ENCODE measurements at regions not wholly inside any gene's neighbourhood (a gene's known extent, or its start where the extent isn't known, plus 50 kb on each side); places are given as distances from the start of the nearest gene placed in this dataset.

GRCh38 chr3:30513374-30514152 lies 92.8 kb upstream of the TGFBR2 start:
- ATAC-seq, result no peak
- TF ChIP-seq ESRRG (CRISPR knock-in tag; IDR thresholded peaks at IDR 0.05) (no peak), TSHZ2 (CRISPR knock-in tag; IDR thresholded peaks at IDR 0.05) (no peak), ISL1 (CRISPR knock-in tag; IDR thresholded peaks at IDR 0.05) (no peak), TCF4 (CRISPR knock-in tag; IDR thresholded peaks at IDR 0.05; ENCODE audit: borderline replicate concordance) (no peak), ZNF8 (CRISPR knock-in tag; IDR thresholded peaks at IDR 0.05) (no peak), CREB5 (CRISPR knock-in tag; IDR thresholded peaks at IDR 0.05; ENCODE audit: low read depth) (no peak), BACH2 (CRISPR knock-in tag; IDR thresholded peaks at IDR 0.05; ENCODE audit: borderline replicate concordance) (no peak), CSDC2 (CRISPR knock-in tag; IDR thresholded peaks at IDR 0.05) (no peak), ZC3H10 (CRISPR knock-in tag; IDR thresholded peaks at IDR 0.05) (no peak), SNAI2 (CRISPR knock-in tag; IDR thresholded peaks at IDR 0.05) (no peak), OSR1 (CRISPR knock-in tag; IDR thresholded peaks at IDR 0.05) (no peak), ZFP3 (CRISPR knock-in tag; IDR thresholded peaks at IDR 0.05) (no peak), ZNF565 (CRISPR knock-in tag; conservative IDR thresholded peaks at IDR 0.05; ENCODE audit: low read depth) (no peak), PPARA (CRISPR knock-in tag; IDR thresholded peaks at IDR 0.05; ENCODE audit: borderline replicate concordance) (no peak), ZFP30 (CRISPR knock-in tag; IDR thresholded peaks at IDR 0.05) (no peak)

GRCh38 chr3:30516238-30516637 lies 90.2 kb upstream of the TGFBR2 start:
- ATAC-seq, result peak; percentile 79
- TF ChIP-seq ISL1 (CRISPR knock-in tag; IDR thresholded peaks at IDR 0.05) (peak; percentile 62), ZNF8 (CRISPR knock-in tag; IDR thresholded peaks at IDR 0.05) (no peak), TSHZ2 (CRISPR knock-in tag; IDR thresholded peaks at IDR 0.05) (no peak), CSDC2 (CRISPR knock-in tag; IDR thresholded peaks at IDR 0.05) (no peak), PATZ1 (CRISPR knock-in tag; IDR thresholded peaks at IDR 0.05; ENCODE audit: borderline replicate concordance) (no peak), TOX (CRISPR knock-in tag; IDR thresholded peaks at IDR 0.05; ENCODE audit: borderline replicate concordance) (0 out of 2 replicates have a peak, but pooled peaks have one; percentile 19)

GRCh38 chr3:30518181-30518864 lies 88.1 kb upstream of the TGFBR2 start:
- TF ChIP-seq RARB (CRISPR knock-in tag; IDR thresholded peaks at IDR 0.05), result no peak
- TF ChIP-seq ZNF8 (CRISPR knock-in tag; IDR thresholded peaks at IDR 0.05), result no peak
- TF ChIP-seq ISL1 (CRISPR knock-in tag; IDR thresholded peaks at IDR 0.05), result peak; percentile 67
- ATAC-seq, result peak; percentile 77

GRCh38 chr3:30518872-30519271 lies 87.5 kb upstream of the TGFBR2 start:
- ATAC-seq, result no peak
- TF ChIP-seq ARNTL (CRISPR knock-in tag; IDR thresholded peaks at IDR 0.05; ENCODE audit: borderline replicate concordance, low read depth) (no peak), ZNF8 (CRISPR knock-in tag; IDR thresholded peaks at IDR 0.05) (no peak), OSR1 (CRISPR knock-in tag; IDR thresholded peaks at IDR 0.05) (no peak), PATZ1 (CRISPR knock-in tag; IDR thresholded peaks at IDR 0.05; ENCODE audit: borderline replicate concordance) (no peak), ZFP30 (CRISPR knock-in tag; IDR thresholded peaks at IDR 0.05) (no peak), TOX (CRISPR knock-in tag; IDR thresholded peaks at IDR 0.05; ENCODE audit: borderline replicate concordance) (no peak), GLIS3 (CRISPR knock-in tag; IDR thresholded peaks at IDR 0.05) (no peak), CSDC2 (CRISPR knock-in tag; IDR thresholded peaks at IDR 0.05) (no peak), ZFP3 (CRISPR knock-in tag; IDR thresholded peaks at IDR 0.05) (no peak)

Data from SK-N-SH treated with all-trans-retinoic acid at 6 μM for 48 hours (cell line).